ENCODE measurements at regions not wholly inside any gene's neighbourhood (a gene's known extent, or its start where the extent isn't known, plus 50 kb on each side); places are given as distances from the start of the nearest gene placed in this dataset.

DNA sequence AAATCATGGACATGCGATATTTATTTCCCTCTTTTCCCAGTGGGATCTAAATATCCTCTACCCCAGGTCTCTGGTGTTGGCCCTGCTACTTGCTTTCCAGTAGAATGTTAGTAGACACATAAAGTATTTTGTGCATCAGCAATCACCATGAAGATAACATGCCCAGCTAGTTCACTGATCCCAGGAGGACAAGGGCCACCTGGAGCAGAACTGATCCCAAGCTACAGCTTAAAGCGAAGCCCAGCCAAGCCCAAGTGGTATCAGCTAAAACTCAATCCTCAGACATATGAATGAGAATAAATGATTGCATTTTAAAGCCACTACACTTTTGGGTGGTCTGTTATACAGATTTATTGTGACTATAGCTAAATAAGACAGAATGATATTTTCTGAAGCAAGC is 516.2 kb downstream of the INSC start:
- H3K36me3 ChIP-seq (ENCODE audit: insufficient read depth, low read length), result no peaks in the 10 kb centered on the region
- H3K9me3 Mint-ChIP-seq, result no peaks in the 10 kb centered on the region
- no peaks in the 10 kb centered on the region for H3K4me1 ChIP-seq (ENCODE audit: insufficient read depth, low read length)
- H3K27ac Mint-ChIP-seq, result no peak overlapping the region
- H3K27me3 Mint-ChIP-seq, result peaks cover 27% of the 10 kb centered on the region
- H3K27ac ChIP-seq (ENCODE audit: low read depth in 1 of 2, low read length in 2 of 2), result no peak overlapping the region
- no peak for DNase-seq
- no peak overlapping the region for H3K4me3 ChIP-seq (ENCODE audit: low read length)
- ATAC-seq (ENCODE audit: poor library complexity), result no peak
- no peaks in the 10 kb centered on the region for H3K9me3 ChIP-seq (ENCODE audit: control insufficient read depth in 1 of 2, insufficient read depth in 1 of 2, low read length in 2 of 2)
- H3K4me3 Mint-ChIP-seq, result no peak overlapping the region
- CTCF ChIA-PET, result no interaction called here
- no peaks in the 10 kb centered on the region for H3K27me3 ChIP-seq (ENCODE audit: control insufficient read depth in 1 of 2, insufficient read depth in 2 of 2, low read length in 2 of 2)
- TF ChIP-seq, protein P1, sequence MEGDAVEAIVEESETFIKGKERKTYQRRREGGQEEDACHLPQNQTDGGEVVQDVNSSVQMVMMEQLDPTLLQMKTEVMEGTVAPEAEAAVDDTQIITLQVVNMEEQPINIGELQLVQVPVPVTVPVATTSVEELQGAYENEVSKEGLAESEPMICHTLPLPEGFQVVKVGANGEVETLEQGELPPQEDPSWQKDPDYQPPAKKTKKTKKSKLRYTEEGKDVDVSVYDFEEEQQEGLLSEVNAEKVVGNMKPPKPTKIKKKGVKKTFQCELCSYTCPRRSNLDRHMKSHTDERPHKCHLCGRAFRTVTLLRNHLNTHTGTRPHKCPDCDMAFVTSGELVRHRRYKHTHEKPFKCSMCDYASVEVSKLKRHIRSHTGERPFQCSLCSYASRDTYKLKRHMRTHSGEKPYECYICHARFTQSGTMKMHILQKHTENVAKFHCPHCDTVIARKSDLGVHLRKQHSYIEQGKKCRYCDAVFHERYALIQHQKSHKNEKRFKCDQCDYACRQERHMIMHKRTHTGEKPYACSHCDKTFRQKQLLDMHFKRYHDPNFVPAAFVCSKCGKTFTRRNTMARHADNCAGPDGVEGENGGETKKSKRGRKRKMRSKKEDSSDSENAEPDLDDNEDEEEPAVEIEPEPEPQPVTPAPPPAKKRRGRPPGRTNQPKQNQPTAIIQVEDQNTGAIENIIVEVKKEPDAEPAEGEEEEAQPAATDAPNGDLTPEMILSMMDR (IDR thresholded peaks at IDR 0.05), result no peak
- POLR2A ChIA-PET, result no interaction called here
- H3K4me1 Mint-ChIP-seq (ENCODE audit: low read depth), result no peaks in the 10 kb centered on the region
- intact Hi-C loops (cut with DNase I, micrococcal nuclease), result no loop called here
- H3K36me3 Mint-ChIP-seq (ENCODE audit: low read depth), result no peaks in the 10 kb centered on the region

- ATAC-seq (ENCODE audit: poor library complexity), result no peak
- H3K27ac Mint-ChIP-seq, result no peak overlapping the region
- H3K4me1 Mint-ChIP-seq (ENCODE audit: low read depth), result no peaks in the 10 kb centered on the region
Observed at GRCh38 chr11:15635521-15635920, 520.8 kb downstream of the INSC start.

DNA sequence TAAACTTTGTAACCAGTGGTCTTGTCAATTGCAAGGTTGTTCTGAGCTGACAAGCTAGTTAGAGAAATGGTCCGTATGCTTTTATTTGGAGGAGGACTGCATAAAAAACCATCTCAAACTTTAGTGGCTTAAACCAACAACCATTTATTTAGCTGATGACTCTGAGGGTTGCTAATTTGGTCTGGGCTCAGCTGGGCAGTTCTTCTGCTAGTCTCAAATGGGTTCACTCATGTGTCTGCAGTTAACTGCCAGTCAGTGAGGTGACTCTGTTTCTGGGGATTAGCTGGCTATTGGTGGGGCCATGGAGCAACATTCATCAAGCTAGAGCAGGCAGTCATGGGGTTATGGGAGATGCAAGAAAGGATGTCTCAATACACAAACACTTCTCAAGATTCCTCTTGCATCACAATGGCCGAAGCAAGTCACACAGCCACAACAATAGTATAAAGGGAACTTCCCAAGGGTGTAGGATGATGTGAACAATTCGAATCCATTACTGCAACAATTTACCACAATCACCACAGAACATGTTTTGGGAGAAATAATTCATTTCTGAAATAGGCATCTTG is 521.9 kb downstream of the INSC start:
- peaks cover 0 to 6% of the 10 kb centered on the region in 2 experiments for H3K9me3 ChIP-seq (ENCODE audit: control insufficient read depth in 1 of 2, insufficient read depth in 1 of 2, low read length in 2 of 2)
- no peaks in the 10 kb centered on the region for H3K36me3 Mint-ChIP-seq (ENCODE audit: low read depth)
- H3K9me3 Mint-ChIP-seq, result no peaks in the 10 kb centered on the region
- H3K4me3 ChIP-seq (ENCODE audit: low read length), result no peak overlapping the region
- H3K27ac ChIP-seq (ENCODE audit: low read depth in 1 of 2, low read length in 2 of 2), result no peak overlapping the region
- intact Hi-C loops (cut with DNase I, micrococcal nuclease), result no loop called here
- H3K27me3 ChIP-seq (ENCODE audit: control insufficient read depth in 1 of 2, insufficient read depth in 2 of 2, low read length in 2 of 2), result no peaks in the 10 kb centered on the region
- H3K27me3 Mint-ChIP-seq, result peaks cover 26% of the 10 kb centered on the region
- H3K4me1 Mint-ChIP-seq (ENCODE audit: low read depth), result no peaks in the 10 kb centered on the region
- no peak overlapping the region for H3K4me3 Mint-ChIP-seq
- ChIA-PET CTCF (no interaction called here), POLR2A (no interaction called here)
- no peak overlapping the region for H3K27ac Mint-ChIP-seq
- H3K4me1 ChIP-seq (ENCODE audit: insufficient read depth, low read length), result no peaks in the 10 kb centered on the region
- H3K36me3 ChIP-seq (ENCODE audit: insufficient read depth, low read length), result no peaks in the 10 kb centered on the region
- TF ChIP-seq, protein P1 (IDR thresholded peaks at IDR 0.05), result no peak
- no peak for ATAC-seq (ENCODE audit: poor library complexity)
- DNase-seq, result peak in 2 of 14 experiments; percentile 3 to 7

More at GRCh38 chr11:15635521-15635920, 520.8 kb downstream of the INSC start:
- ChIA-PET CTCF (no interaction called here), POLR2A (no interaction called here)
- Histone ChIP-seq H3K4me3 (ENCODE audit: low read length) (no peak overlapping the region), H3K27ac (ENCODE audit: low read depth in 1 of 2, low read length in 2 of 2) (no peak overlapping the region), H3K27me3 (ENCODE audit: control insufficient read depth in 1 of 2, insufficient read depth in 2 of 2, low read length in 2 of 2) (no peaks in the 10 kb centered on the region), H3K9me3 (ENCODE audit: control insufficient read depth in 1 of 2, insufficient read depth in 1 of 2, low read length in 2 of 2) (peaks cover 0 to 3% of the 10 kb centered on the region in 2 experiments), H3K36me3 (ENCODE audit: insufficient read depth, low read length) (no peaks in the 10 kb centered on the region), H3K4me1 (ENCODE audit: insufficient read depth, low read length) (no peaks in the 10 kb centered on the region)
- Mint-ChIP-seq H3K27me3 (peaks cover 26% of the 10 kb centered on the region), H3K9me3 (no peaks in the 10 kb centered on the region), H3K4me3 (no peak overlapping the region), H3K36me3 (ENCODE audit: low read depth) (no peaks in the 10 kb centered on the region)
- DNase-seq, result no peak
- TF ChIP-seq, protein P1 (IDR thresholded peaks at IDR 0.05), result no peak
- intact Hi-C loops (cut with DNase I, micrococcal nuclease), result no loop called here
